Fibroblast of lung (primary cell): ENCODE measurements at regions not wholly inside any gene's neighbourhood (a gene's known extent, or its start where the extent isn't known, plus 50 kb on each side); places are given as distances from the start of the nearest gene placed in this dataset.

Experiments used
- CTCF ChIP-seq, 2 donors: IDR thresholded peaks in 1 of 2; conservative IDR thresholded peaks in 1 of 2; 1 replicate in 1 of 2; 2 replicates in 1 of 2; pipeline ENCODE4 v1.5.1; 2011 to 2012; ENCODE audit warnings: low read length in 2 of 2, control low read depth in 1 of 2, inconsistent platforms in 1 of 2, low read depth in 1 of 2, mild to moderate bottlenecking in 1 of 2
- EZH2 ChIP-seq: IDR thresholded peaks from 2 replicates; pipeline ENCODE4 v1.5.1; 2012; ENCODE audit warnings: low read length, control low read depth, mild to moderate bottlenecking; ENCODE audit errors: missing control alignments

GRCh38 chr6:6474170-6474920 lies 114.2 kb upstream of the LY86 start:
- TF ChIP-seq CTCF (conservative IDR thresholded peaks at IDR 0.05 in 1 of 2, IDR thresholded peaks at IDR 0.05 in 1 of 2; ENCODE audit: low read depth in 1 of 2, low read length in 2 of 2) (no peak), EZH2 (no peak)
